RKO (cell line): ENCODE measurements at regions not wholly inside any gene's neighbourhood (a gene's known extent, or its start where the extent isn't known, plus 50 kb on each side); places are given as distances from the start of the nearest gene placed in this dataset.

ENCODE experiments used
- DNase-seq: peaks from one replicate; pipeline ENCODE4 v3.0.0-alpha.2; 2016; ENCODE audit warnings: low spot score

DNA sequence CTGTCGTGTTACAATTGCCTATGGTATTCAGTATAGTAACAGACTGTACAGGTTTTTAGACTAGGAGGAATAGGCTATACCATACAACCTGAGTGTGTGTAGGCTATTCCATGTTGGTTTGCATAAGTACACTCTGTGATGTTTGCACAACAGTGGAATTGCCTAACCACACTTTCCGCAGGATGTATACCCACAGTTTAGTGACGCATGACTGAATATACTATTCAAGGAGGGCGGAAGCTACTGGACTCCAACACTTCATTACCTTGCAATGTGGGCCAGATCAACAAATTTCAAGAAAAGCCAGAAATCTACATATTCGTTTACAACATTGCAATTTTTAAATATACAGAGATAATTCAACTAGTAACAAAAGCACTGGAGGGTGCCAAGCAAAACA lies 317.2 kb downstream of the PDGFC start:
- no peak for DNase-seq

DNA sequence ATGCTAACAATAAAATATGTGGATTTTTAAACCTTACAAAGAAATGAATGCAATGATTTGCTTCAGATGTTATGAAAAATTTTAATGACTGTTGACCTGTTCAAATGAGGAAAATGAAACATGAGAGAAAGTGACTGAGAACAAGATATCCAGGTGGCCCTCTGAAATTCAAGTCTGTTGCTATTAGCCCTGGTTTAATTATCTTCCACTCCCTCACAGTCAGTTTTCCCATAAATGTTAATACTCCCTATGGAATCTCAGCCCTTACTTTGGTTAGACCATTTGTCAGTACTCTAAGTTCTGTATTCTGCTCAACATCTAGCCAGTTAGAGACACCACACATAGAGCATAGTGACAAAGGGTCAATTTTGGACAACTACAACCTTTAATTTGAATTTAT lies 327.8 kb downstream of the PDGFC start:
- no peak for DNase-seq

DNA sequence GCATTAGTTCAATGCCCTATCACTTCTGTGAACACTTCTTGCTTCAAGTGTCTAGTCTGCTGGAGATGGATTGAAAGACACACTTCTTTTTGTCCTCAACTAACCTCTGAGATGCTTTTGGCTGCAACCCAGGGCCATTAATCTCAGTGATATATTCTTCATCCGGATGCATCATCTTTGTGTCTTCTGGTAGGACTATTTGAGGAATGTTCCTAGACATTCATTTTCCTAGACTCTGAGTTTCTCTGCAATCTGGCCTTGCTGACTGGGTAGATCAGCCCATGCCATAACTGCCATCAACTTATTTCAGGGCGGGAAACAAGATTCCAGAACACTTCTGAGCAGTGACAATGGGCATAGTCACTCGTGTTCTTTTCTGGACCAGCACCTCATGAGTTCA lies 329.4 kb downstream of the PDGFC start:
- DNase-seq = no peak

DNA sequence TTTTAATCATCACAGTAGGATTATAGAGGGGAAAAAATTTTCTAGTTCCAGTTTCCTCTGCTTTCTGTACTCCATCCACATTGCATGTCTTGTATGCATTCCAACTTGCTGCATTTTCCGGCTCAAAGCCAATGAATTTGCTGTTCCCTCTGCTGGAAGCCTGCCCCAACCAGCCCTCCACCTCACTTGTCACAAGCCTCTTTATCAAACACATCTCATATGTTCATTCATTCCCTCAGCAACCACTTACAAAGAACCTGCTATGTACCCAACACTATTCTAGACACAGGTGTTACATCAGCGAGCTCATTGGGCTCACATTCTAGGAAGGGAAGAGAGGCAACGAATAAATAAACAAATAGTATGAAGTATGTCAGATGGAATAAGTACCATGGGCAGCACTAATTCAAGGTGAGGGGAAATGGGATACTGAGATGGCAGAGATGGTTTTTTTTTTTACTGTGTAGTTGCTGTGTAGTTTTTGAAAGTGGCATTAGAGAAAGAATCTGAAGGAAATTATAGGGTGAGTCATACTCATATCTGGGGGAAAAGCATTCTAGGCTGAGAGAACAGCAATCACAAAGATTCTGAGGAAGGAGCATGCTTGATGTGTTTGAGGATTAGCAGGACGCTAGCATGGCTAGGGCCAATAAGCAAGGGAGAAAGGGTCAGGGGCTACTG lies 332.5 kb downstream of the PDGFC start:
- DNase-seq = no peak

DNA sequence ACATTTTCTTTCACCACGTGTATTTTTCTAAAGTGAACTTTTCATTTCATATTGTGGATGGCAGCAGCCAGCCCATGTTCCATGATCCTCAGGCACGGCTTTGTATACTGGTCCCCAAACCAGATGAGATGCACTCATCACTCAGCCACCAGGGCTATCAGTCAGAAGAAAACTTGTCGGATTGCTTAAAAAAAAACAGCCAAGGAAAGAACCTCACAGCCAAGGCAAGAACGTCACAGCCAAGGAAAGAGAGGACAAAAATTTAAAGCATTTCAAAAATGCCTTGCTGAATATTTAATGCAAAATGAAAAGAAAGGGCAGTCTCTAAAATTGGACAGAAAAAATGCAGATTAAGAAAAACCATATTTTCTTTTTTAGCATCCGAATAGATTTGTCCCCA lies 333.3 kb downstream of the PDGFC start:
- no peak for DNase-seq

DNA sequence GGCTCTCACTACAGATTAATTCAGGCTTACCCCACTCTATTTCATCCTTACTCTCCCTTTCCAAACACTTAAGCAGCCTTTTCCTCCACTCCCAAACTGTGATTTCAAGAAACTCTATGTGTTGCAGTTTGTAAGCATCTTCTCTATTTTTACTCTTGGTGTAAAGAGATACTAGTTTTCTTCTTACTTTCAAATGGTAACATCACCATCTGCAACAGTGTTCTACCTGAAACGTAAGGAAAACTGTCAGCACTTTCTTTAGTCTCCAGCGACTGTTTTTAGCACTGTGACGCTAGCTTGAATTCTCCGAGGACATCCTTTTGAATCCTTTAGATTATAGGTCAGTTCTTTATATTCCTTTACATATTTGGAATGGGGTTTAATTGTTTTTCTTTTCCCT lies 335.2 kb downstream of the PDGFC start:
- no peak for DNase-seq

DNA sequence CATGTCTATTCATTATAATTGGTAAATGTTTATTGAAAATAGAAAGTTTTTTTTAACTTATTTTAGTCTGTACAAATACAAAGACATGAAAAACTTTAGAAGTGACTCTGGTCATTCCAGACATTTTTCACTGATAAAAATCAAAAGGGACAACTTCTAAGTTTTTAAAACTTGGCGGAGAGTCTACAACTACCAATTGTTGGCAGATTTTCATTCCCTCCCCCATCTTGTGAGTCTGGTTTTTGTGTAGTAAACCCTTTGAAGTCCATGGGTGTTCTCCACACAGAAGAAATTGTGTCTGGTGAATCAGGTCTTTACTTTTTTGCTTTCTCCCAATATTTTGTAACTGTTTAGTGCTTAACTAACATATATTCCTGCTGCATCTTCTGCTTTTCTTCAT lies 336.5 kb downstream of the PDGFC start:
- no peak for DNase-seq

DNA sequence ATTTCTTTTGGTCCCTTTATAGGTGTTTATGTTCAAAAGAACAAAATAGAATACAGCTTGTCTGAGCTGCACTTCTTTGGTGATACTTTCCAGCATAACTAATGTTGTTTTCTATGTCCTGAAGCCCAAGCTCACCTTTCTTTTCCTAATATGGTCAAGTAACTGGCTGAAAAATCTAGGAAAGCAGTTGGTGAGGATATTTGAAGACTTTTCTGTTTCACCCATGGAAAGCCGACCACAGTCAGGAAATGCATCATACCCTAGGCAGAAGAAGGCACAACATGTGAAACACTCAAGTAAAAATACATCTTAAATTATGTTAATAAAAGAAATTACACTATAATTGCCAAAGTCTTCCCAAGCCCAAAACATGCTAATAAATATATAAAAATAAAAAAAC lies 337.0 kb downstream of the PDGFC start:
- DNase-seq = no peak

DNA sequence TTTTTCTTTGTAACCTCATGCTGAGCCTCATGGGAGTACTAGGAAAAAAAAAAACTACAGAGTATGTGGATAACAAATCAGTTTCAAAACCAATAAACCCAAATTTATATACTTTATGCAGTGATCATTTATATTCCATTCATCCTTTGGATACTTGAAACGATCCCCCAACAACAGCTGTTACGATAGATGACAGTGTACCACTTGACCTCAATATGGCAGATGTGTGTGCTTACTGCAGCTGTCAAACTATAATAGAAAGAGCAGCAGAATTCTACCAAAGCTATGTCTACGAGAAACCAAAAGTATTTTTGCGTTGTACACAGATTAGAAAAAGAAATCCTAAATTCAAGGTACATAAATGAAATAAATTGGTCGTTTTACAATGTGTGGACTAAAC lies 337.8 kb downstream of the PDGFC start:
- DNase-seq = no peak

DNA sequence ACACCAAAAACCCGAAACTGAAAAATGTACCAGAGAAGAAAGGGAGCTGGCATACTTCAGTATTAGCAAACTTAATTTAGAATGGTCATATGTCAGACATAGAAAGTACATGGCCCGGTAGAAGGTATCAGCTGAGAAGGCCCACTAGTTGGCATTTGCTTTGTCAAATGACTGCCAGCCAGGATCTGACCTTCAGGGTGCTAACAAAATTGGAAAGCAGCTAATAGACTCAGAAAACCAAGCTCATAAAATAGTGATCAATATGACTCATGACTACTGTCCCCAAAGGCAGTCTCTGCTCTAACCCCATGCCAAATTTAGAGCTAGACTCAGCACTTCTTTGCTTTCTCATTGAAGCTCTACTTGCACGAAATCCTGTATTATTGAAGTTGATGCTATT lies 342.7 kb downstream of the PDGFC start:
- DNase-seq = no peak

DNA sequence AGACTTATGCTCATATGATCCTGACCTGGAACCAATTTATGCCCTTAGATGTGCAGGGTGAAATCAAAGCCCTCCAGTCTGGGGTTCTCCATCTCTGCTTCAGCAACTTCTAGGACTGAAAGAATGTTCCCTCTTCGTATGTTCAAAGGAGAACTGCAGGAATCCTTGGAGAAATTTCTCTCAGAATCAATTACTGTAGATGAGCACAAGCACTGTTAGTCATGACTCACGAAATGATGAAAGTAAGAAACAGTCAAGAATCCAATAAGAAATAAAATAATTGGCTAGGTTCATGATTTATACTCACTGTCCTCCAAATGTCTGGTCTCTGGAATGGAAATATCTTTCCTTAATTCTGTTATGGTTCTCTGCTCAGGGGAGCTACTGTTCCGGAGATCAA lies 348.2 kb downstream of the PDGFC start:
- no peak for DNase-seq

DNA sequence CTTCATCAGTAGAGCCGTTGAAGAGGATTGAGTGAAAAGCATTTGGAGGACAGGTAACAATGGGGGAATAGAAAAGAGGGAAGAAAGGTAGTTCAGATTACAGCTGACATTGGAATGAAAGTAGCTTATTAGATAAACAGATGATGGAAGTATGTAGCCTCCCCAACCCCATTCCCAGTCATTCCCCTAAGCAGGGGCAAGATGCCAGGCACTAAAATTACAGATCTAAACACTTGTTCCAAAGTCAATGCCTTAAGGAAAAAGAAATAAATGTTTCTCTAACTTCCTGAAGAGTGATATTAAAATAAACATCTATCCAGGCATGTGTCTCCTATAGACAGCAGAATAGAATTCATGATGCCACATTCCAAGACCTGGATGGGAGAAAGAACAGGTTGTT lies 350.8 kb downstream of the PDGFC start:
- no peak for DNase-seq

DNA sequence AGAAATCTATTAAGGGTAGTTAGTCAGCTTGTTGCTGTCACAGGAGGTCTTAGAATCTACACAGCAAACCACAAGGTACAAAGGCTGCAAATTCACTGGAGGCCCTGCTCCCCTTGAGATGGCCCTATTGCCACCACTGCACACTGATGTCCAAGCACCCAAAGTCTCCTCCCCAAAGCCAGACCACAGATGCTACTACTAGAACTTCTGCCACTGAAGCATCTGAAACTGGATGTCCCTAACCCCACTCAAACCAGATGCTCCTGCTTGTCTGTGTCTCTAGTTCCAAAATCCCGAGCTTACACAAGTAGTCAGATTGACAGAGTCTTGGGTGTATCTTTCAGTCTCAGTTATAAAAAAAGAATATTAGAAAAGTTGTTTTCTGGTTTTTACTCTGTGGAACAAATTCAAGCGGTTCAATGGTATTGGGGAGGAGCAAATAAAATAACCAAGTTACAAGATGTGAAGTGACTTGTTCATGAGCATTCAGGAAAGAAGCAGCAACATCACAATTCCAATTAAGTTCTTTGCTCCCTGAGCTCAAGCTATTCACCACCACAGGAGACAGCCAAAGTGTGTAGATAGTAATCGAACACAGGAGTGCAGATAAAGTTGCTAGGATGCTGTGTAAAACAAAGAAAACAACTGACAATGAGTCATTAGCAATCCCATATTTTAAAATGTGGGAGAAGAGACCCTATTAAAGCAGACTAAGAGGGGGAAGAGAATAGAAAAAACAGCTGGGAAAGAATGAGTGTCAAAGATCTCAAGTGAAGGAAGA lies 352.3 kb downstream of the PDGFC start:
- DNase-seq = no peak

DNA sequence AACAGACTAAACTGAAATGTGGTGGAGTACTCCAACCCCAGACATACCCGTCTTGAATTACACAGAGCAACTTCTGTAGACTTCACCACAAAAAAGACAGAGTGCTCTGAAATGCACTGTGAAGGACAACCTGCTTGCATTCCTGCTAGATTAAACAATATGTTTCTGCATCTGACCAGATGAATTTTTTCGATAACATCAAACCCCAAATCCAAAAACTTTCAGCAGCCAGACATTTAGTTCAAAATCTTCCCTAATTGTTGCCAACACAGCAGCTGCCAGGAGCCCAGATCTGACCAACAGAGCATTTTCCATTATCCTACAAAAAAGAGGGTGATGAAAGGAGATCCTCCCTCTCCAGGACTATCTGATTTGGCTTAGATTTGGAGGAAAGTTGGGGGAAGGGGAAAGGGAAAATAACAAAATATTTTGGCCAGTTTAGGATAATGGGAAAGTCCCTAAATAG lies 356.5 kb downstream of the PDGFC start:
- DNase-seq = no peak

DNA sequence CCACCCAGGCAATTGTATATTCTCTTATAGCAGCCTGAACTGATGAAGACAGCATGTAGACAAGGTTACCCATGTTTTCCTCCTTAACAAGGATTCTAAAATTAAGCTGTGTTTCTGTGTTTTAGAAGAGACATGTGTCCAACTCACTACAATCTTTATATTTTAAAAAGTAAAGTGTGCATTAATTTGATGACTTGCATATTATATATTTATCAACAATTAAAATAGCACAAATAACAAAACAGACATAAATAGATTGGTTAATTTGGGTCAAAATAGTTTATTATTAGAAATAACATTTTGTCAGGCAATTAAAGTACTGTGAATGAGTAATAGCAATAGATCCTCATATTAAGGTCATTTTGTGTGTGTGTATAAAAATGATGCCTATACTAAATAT lies 357.1 kb downstream of the PDGFC start:
- no peak for DNase-seq

DNA sequence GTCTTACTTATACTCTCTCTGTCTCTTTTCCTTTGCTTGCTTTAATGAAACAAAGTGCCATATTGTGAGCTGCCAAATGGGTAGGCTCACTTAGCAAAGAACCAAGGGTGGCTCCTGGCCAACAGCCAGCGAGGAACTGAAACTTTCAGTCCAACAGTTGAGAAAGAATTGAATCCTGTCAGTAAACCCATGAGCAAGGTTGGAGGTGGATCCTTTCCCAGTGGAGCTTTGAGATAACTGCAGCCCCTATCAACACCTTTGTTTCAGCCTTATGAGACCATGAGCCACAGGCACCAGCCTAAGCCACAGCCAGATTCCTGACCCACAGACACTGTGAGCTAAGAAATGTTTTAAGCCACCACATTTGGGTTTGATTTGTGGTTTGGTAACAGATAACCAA lies 362.2 kb downstream of the PDGFC start:
- DNase-seq = no peak

DNA sequence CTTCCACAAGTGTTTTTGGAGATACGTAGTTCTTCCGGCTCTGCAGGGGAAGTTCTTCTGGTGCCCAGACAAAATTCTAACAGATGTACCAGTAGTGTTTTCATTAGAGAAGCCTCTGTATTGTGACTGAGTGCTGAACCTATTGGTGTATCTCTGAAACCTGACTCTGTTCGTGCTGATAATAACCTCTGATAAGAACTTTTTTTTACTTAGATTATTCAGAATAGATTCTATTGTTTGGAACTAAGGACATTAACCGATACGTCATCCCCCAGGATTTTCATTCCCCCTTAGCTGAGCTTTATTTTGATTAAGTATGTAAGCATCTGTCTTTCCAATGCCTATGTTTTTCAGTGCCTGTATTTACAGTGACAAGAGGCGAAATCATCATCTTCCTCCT lies 362.9 kb downstream of the PDGFC start:
- DNase-seq = no peak

DNA sequence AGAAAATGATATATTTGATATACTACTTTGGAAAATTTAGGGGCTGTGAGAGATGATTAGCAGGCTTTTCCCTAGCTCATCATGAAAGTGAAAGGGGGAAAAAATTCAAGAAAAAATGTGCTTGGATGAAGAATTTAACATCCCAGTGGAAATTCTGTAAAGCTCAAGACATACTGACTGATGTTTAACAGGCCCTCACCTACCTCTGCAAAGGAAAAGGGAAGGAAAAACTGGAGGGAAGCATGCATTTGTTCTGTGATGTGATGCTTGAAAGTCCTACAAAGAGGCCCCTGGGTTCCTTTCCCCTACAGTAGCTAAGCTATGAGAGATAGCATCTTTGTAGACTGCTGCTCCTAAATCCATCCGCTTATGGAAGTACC lies 364.1 kb downstream of the PDGFC start:
- DNase-seq = no peak

DNA sequence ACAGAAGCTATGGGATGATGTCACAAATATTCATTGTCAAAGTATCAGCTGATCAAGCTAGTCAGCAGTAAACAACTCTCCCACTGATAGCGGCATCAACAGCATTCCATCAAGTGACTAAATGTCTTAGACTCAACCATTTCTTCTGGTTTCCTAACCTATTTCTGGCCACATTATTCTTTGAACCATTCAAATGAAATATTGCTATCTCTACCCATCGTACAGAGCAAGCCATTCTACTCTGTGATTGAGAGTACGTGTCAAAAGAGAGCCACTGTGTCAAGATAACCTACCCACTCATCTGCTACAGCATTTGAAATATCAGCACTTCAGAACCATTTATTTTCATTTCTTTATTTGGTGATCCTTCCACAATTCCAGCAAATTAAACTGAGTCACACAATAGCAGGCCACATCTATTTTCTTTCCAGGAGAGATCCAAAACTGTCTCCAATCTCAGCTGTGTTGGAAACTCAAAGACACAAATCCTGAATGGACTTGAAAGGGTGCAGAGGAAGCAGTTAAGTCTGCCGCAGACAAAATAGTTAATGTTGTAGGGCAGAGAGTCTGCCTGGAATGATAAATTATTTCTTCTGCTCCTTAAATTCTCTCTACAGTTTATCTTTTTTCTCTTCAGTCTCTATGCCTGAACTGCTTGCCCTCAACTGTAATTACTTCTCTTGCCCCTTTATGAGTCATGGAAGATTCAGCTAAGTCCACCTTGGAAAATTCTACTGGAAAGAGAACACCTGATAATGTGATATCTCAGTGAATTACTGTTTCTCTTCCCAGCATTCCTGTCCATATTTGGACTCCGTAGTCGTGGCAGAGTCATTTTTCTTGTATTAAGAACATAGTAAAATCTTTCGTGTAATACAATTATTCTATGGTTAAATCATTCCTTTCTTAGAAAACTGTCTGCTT lies 364.8 kb downstream of the PDGFC start:
- no peak for DNase-seq

DNA sequence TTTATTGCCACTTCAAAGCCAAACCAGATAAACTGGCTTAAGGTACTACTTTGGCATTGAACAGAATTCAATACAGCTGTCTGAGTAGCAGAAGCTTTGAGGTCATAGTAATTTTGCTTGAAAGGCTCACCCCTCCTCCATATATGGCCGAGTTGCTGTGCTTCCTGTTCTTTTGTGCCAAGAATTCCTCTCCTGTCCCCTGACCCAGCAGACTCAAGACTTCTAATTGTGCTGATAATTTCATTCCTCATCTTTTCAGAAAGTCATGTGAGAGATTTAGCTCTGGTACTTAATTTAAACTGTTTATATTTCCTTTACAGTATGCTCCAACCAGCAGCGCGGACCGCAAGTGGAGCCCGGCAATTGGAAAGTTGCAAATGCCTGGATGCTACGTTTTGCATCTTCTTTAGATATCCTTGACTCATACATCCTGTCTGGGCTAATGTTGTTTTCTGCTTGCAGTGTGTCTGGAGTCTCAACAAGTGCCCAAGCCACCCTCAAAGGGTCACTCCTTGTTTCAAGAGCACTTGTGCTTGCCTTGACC lies 373.4 kb downstream of the PDGFC start:
- no peak for DNase-seq

DNA sequence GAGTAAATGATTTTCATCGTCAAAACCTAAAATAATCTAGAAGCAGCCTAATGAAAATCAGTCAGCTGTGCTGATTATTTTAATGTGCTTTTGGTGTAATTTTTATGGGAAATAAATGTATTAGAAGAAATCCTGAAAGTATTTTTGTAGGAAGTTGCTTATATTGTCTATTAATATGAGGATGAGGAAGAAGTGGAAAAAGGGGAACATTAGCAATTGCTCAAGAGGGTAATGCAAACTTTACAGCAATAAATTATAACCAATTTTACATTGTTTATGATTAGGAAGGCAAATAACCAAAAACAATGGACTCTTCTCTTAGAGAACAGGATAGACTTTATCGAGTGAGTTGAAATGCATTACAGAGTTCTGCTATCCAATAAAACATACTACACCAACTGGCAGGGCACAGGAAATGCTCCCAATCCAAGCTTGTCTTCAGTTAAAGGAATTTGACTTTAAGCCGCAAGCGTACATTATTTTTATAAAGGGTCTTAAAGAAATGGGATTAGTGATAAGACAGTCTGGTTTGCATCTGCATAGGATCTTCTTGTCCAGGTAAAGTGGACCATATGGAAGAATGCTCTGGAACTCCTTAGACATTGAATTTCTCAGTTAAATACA lies 374.8 kb downstream of the PDGFC start:
- DNase-seq = no peak

DNA sequence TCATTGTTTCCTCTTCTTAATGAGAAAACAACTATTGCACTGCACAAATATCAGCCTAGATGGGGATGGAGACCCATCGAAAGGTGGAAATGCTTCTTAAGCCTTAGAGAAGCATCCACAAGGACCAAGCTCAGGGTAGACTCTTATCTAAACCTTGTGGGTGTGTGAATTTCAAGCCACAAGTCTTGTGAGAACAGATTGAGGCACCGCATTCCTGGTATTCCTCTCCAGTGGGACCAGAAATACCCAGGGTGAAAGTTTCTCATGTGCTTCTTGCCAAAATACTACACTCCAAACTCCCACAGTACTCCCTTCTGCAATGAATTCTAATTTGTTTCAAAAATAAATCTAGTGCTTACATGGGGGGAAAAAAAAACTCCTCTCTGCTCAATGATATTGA lies 375.6 kb downstream of the PDGFC start:
- DNase-seq = no peak
